Common myeloid progenitor, CD34-positive (primary cell): ENCODE measurements at regions not wholly inside any gene's neighbourhood (a gene's known extent, or its start where the extent isn't known, plus 50 kb on each side); places are given as distances from the start of the nearest gene placed in this dataset.

ENCODE experiments used
- CTCF ChIA-PET: fragments of 350-600 bp; sonication (Branson Sonifier 250); formaldehyde crosslinking; loops from one replicate; lab custom pipeline; 2021; ENCODE audit warnings: antibody characterized with exemption; lab: Charles Lee
- POLR2A ChIA-PET: fragments of 350-600 bp; sonication (Branson Sonifier 250); formaldehyde crosslinking; loops from one replicate; lab custom pipeline; 2021; ENCODE audit warnings: antibody characterized with exemption; lab: Charles Lee
- DNase-seq, 3 donors: peaks; one replicate each; pipeline versions ENCODE4 v3.0.0 to v3.0.0-alpha.2; 2013
- H3K27ac ChIP-seq, 2 experiments: 1 replicate in 1 of 2; 2 replicates in 1 of 2; pipeline ENCODE4 v1.7.0; 2013; ENCODE audit warnings: inconsistent platforms in 2 of 2, low read length in 2 of 2, mild to moderate bottlenecking in 2 of 2, low read depth in 1 of 2, moderate library complexity in 1 of 2; ENCODE audit not compliant: severe bottlenecking in 2 of 2, insufficient read depth in 1 of 2, poor library complexity in 1 of 2
- H3K27me3 ChIP-seq, 5 experiments: replicated peaks in 2 of 5; 1 replicate in 3 of 5; 2 replicates in 2 of 5; pipeline versions ENCODE4 v1.6.1 to v1.7.0; 2013; ENCODE audit warnings: low read length in 4 of 5, mild to moderate bottlenecking in 2 of 5, moderate library complexity in 2 of 5, inconsistent platforms in 1 of 5; ENCODE audit not compliant: insufficient read depth in 5 of 5, control insufficient read depth in 4 of 5
- H3K36me3 ChIP-seq, 4 experiments: 1 replicate in 2 of 4; 2 replicates in 2 of 4; pipeline versions ENCODE4 v1.6.1 to v1.7.0; 2013; ENCODE audit warnings: low read length in 3 of 4, control low read depth in 1 of 4, mild to moderate bottlenecking in 1 of 4; ENCODE audit not compliant: control insufficient read depth in 4 of 4, insufficient read depth in 4 of 4
- H3K4me1 ChIP-seq, 4 experiments: 1 replicate in 3 of 4; 2 replicates in 1 of 4; pipeline versions ENCODE4 v1.6.1 to v1.7.1; 2013; ENCODE audit warnings: low read length in 3 of 4, mild to moderate bottlenecking in 3 of 4, control low read depth in 1 of 4, inconsistent platforms in 1 of 4, moderate library complexity in 1 of 4; ENCODE audit not compliant: control insufficient read depth in 4 of 4, insufficient read depth in 4 of 4; ENCODE audit errors: control extremely low read depth in 1 of 4
- H3K4me3 ChIP-seq, 7 experiments: 1 replicate in 4 of 7; 2 replicates in 3 of 7; pipeline versions ENCODE4 v1.5.1 to v1.7.0; 2013; ENCODE audit warnings: mild to moderate bottlenecking in 7 of 7, low read length in 6 of 7, moderate library complexity in 6 of 7, inconsistent platforms in 2 of 7, low read depth in 2 of 7, control low read depth in 1 of 7; ENCODE audit not compliant: insufficient read depth in 4 of 7, control insufficient read depth in 1 of 7; ENCODE audit errors: extremely low read depth in 1 of 7
- H3K9me3 ChIP-seq, 5 experiments: 1 replicate in 4 of 5; 2 replicates in 1 of 5; pipeline versions ENCODE4 v1.6.1 to v1.7.1; 2013; ENCODE audit warnings: low read length in 4 of 5, mild to moderate bottlenecking in 2 of 5, inconsistent platforms in 1 of 5, low read depth in 1 of 5, moderate library complexity in 1 of 5; ENCODE audit not compliant: control insufficient read depth in 4 of 5, insufficient read depth in 2 of 5; ENCODE audit errors: control extremely low read depth in 1 of 5
- WGBS: methylation state at CpG from one replicate; pipeline ENCODE4 v1.1.5; 2013; ENCODE audit not compliant: insufficient coverage; 5-methylcytosine and 5-hydroxymethylcytosine counted together

DNA sequence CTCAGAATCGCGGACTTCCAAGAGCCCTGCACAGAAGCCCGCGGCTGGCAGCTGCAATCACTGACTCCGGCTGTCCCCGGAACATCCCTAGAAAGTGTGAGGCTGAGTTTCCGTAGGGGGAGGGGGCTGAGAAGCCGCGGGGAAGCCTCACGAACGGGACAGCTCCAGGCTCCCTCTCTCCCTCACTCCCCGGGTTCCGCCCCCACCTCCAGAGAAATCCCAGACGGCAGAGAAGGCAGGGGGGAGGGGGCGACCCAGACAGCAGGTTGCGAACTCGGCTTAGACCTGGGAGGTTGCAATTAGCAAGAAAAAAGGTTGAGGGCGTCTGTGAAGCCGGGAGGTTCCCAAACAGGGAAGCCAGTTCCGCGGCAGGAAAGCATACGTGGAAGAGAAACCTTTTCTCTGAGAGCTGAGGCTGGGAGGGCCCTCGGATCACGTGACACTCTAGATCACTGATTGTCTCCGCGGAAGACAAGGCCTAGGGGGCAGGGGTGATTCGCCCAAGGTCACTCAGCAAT is 73.8 kb upstream of the CPLX2 start:
- Histone ChIP-seq H3K27ac (no peak overlapping the region), H3K4me1 (peaks cover 0 to 10% (median 5%) of the 10 kb centered on the region in 4 experiments), H3K36me3 (no peaks in the 10 kb centered on the region), H3K4me3 (peak overlapping the region in 1 of 7 experiments; percentile 20), H3K27me3 (peaks cover 18 to 70% (median 20%) of the 10 kb centered on the region in 5 experiments), H3K9me3 (no peaks in the 10 kb centered on the region)
- CTCF ChIA-PET, result interaction anchor here (0.7 kb wide), 1 partner anchor 273 kb away, joined by 3 read pairs; no protein-coding TSS in a partner anchor
- POLR2A ChIA-PET, result no interaction called here
- DNase-seq, result no peak
- WGBS, result 2% methylated on average over 16 of the region's 27 CpGs

DNA sequence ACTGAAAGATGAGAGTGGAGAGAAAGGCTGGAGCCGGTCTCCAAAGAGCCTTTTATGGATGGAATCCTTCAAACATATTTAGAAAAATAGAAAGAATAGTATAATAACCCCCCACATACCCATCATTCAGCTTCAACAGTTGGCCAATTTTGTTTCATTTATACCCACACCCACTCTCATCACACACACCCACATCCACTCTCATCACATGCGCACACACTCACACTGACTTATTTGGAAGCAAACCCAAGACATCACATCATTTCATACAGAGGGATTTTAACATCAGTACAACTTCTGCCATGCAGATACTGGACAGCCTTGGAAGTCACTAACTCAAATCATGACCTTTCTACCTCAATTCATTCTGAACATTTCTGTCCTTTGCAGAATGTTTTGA is 72.8 kb upstream of the CPLX2 start:
- ChIA-PET POLR2A (no interaction called here), CTCF (no interaction called here)
- DNase-seq, result no peak
- WGBS, result 100% methylated on average over 1 of the region's 2 CpGs
- H3K4me3 ChIP-seq, result no peak overlapping the region
- H3K36me3 ChIP-seq, result no peaks in the 10 kb centered on the region
- H3K9me3 ChIP-seq, result no peaks in the 10 kb centered on the region
- peaks cover 0 to 10% (median 5%) of the 10 kb centered on the region in 4 experiments for H3K4me1 ChIP-seq
- H3K27ac ChIP-seq, result no peak overlapping the region
- H3K27me3 ChIP-seq, result peaks cover 18 to 73% (median 20%) of the 10 kb centered on the region in 5 experiments

DNA sequence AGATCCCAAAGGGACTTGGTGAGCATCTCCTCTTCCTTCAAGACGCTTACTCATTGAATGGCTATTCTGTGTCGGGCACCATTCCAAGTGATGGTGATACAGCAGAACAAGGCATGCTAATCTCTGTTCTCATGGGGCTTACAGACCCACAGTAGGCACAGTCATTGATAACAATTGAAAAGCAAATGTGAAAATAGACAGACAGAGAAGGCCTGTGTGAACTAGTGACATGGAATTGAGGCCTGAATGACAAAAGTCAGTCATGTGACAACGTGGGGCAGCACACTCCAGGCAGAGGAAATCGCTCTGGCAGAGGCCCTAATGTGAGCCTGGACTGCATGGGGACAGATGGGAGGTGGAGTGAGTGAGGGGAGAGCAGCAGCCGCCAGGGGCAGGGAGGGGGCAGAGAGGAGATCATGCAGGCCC is 70.7 kb upstream of the CPLX2 start:
- POLR2A ChIA-PET, result no interaction called here
- H3K4me1 ChIP-seq, result peaks cover 0 to 10% (median 5%) of the 10 kb centered on the region in 4 experiments
- H3K36me3 ChIP-seq, result no peaks in the 10 kb centered on the region
- no peak overlapping the region for H3K27ac ChIP-seq
- peaks cover 17 to 68% (median 22%) of the 10 kb centered on the region in 5 experiments for H3K27me3 ChIP-seq
- DNase-seq, result peak in 2 of 3 donors; percentile 32 to 36
- CTCF ChIA-PET, result no interaction called here
- no peaks in the 10 kb centered on the region for H3K9me3 ChIP-seq
- no peak overlapping the region for H3K4me3 ChIP-seq
- WGBS, result 62% methylated on average over 5 of the region's 5 CpGs

DNA sequence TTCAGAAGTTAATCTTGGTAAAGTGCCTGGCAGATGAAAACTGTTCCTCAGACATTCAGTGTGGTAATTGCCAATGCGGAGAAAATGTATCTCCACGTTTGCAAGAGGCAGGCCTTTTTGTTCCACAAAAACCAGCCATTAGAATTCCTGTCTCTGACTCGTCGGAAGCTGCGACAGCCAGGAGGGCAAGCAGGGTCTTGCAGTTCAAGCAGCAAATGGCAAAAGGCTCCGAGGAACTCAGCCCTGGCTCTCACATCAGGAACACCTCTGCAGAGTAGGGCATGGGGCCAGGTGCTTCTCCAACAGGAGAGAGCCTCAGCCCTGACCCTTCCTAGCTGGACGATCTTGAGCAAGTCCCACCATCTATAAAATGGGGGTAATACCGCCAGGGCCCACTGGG is 69.0 kb upstream of the CPLX2 start:
- CTCF ChIA-PET, result no interaction called here
- 81% methylated on average over 8 of the region's 8 CpGs for WGBS
- peaks cover 0 to 5% (median 3%) of the 10 kb centered on the region in 4 experiments for H3K4me1 ChIP-seq

DNA sequence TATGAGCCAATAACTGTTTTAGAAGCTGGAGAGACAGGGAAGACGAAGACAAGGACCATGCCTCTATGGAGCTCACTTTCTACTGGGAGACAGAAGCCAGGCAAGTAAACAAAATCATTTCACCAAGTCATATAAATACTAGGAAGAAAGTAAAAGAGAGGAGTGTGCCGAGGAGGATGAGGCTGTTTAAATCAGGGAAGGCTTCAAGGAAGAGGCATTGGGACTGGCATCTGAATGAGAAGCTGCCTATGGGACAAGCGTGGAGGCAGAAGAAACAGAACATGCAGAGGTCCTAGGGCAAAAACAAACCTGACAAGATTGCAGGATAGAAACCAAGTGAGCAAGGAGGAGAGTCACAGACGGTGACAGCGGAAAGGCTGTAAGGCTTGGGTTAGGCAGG is 68.1 kb upstream of the CPLX2 start:
- no peak for DNase-seq
- Histone ChIP-seq H3K4me3 (no peak overlapping the region), H3K36me3 (no peaks in the 10 kb centered on the region), H3K4me1 (no peaks in the 10 kb centered on the region), H3K9me3 (no peaks in the 10 kb centered on the region), H3K27me3 (peaks cover 4 to 60% (median 17%) of the 10 kb centered on the region in 5 experiments), H3K27ac (no peak overlapping the region)
- ChIA-PET CTCF (no interaction called here), POLR2A (no interaction called here)
- 98% methylated on average over 4 of the region's 5 CpGs for WGBS

More for the DNA sequence above, 69.0 kb upstream of the CPLX2 start:
- H3K9me3 ChIP-seq, result no peaks in the 10 kb centered on the region
- H3K27ac ChIP-seq, result no peak overlapping the region
- POLR2A ChIA-PET, result no interaction called here
- H3K27me3 ChIP-seq, result peaks cover 11 to 61% (median 25%) of the 10 kb centered on the region in 5 experiments
- no peak overlapping the region for H3K4me3 ChIP-seq
- H3K36me3 ChIP-seq, result no peaks in the 10 kb centered on the region
- no peak for DNase-seq

DNA sequence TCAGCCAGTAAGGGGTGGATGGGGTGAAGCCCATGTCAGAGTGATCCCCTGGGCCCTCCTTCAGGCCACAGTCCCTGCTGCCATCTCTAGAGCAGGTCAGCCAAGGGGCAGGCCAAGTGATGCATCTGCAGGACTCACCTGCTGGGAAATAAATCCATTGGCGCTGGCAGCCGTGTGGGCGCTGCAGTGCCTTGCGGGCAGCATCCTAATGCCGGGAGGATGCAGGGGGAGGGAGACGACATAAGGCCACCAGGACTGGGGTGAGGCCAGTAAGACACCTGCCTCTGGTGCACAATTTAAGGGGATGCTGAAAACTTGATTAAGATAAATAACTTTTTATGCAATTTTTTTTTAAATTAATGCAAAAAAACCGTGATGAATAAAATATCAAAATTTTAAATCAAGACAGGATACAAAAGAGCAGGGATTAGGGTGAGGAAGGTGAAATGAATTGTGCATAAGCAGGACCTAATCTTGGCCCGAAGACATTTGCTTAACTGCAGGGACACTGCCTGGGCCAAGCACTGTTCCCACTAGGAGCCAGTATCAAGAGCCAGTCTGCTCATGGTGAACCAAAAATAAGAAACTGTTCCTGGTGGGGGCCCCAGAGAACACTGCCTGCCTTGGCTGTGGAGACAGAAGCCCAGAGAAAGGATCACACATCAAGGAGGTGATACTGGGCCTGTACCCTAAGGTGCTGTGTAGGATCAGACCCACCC is 67.5 kb upstream of the CPLX2 start:
- Histone ChIP-seq H3K9me3 (no peaks in the 10 kb centered on the region), H3K4me1 (no peaks in the 10 kb centered on the region), H3K27me3 (peaks cover 2 to 57% (median 14%) of the 10 kb centered on the region in 5 experiments), H3K27ac (no peak overlapping the region), H3K4me3 (no peak overlapping the region), H3K36me3 (no peaks in the 10 kb centered on the region)
- 61% methylated on average over 6 of the region's 8 CpGs for WGBS
- CTCF ChIA-PET, result no interaction called here
- POLR2A ChIA-PET, result no interaction called here
- DNase-seq, result no peak

DNA sequence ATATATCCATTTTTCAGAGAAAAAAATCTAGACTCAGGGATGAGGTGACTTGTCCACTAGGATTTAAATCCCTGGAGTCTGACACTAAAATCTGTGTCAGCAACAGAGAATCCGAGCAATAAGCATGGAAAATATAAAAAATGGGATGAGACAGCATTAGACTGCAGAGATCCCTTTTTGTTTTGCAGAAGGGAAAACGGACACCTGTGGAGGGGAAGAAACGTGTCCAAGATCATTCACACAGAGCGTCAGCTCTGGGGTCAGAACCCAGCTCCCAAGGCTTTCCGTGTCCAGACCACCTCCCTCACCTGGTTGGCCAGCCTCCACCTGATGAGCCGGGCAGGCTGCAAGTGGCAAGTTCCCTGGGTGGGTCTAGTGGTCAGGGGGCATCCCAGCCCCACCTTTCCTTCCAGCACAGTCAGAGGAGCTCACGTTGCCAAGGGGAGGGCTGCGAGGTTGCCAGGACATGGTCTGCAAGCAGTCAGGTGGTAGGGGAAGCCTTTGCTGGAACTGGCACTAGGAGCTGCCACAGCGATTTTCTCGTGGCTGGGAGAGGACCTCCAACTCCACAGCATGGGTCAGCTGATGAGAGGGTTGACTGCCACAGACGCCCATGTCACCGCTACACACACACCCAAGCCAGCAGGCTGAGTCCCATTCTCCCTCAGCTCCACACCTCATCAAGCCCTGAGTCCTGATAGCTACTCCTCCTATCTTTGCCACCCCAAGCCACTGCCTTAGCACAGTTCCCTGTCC is 65.9 kb upstream of the CPLX2 start:
- ChIA-PET POLR2A (no interaction called here), CTCF (no interaction called here)
- 85% methylated on average over 8 of the region's 12 CpGs for WGBS

More for the DNA sequence above, 65.9 kb upstream of the CPLX2 start:
- Histone ChIP-seq H3K9me3 (no peaks in the 10 kb centered on the region), H3K27me3 (peaks cover 0 to 56% (median 8%) of the 10 kb centered on the region in 5 experiments), H3K4me1 (no peaks in the 10 kb centered on the region), H3K36me3 (no peaks in the 10 kb centered on the region), H3K4me3 (no peak overlapping the region), H3K27ac (no peak overlapping the region)
- no peak for DNase-seq
